GM18502 (cell line): ENCODE measurements at regions not wholly inside any gene's neighbourhood (a gene's known extent, or its start where the extent isn't known, plus 50 kb on each side); places are given as distances from the start of the nearest gene placed in this dataset.
"Not testable (repeated sequence)": the region's sequence is repeated elsewhere in the genome, so short reads cannot be mapped to it uniquely, and the experiment has no call there.

Source experiments
- ATAC-seq: cut with Tn5 transposase; IDR thresholded peaks from one replicate; pipeline ENCODE4 v1.9.1; 2021; ENCODE audit warnings: mild to moderate bottlenecking; ENCODE audit not compliant: unreplicated experiment, poor library complexity

DNA sequence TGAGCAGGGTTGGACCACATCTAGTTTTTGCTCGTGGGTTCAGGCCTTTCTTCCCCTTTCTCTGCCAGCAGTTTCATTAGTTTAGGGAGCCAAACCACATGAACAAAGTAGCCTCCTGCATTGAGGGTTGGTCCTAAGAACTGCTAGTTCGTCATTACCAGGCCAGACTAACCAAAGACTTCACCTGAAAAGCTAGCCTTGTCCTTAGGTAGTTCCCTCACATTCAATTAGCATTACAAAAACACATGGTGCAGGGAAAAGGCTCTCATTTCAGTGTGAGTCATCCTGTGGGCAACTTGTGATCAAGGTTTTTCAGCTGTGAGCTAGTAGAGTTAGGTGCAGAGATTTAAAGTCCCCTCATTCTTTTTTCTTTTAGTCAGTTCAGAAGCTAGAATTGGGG, 279.3 kb upstream of the CTNNB1 start:
- ATAC-seq, result no peak

GRCh38 chr3:40921251-40921650, 278.1 kb upstream of the CTNNB1 start:
- ATAC-seq, result no peak

DNA sequence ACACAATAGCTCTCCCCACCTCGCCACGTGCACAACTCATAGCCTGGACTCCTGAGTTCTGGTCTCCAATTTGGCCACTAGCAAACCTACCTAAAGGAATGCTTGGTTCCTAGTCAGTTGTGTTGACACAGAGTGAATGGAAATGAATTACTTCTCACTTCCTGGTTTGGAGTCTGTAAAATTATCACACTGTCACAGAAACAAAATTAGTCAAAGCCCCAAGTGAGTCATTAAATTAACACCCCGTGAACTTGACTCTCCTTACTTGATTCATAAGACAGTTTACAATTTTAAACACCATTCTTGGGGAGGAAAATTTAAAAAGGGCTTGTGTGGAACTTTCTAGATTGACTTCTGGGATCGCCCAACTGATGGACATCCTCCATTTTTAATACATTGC, 276.2 kb upstream of the CTNNB1 start:
- no peak for ATAC-seq

DNA sequence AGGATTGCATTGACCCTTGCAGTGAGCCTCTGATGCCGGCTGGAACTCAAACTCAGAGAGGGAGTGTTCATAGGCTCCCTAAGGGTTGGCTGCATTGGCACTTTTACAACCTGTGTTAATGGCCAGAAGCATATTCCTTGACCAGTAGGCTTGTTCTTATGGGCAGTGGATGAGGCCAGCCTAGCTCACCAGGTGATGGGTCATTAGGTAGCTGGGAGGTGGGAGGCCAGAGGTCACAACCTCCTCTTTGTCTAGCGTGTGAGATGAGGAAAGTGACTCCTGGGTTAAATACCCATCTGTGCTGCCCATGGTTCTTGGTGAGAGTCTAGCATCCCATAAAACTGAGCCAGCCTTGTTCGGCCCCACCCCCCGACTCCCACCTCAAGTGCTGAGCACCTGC, 275.7 kb upstream of the CTNNB1 start:
- no peak for ATAC-seq

DNA sequence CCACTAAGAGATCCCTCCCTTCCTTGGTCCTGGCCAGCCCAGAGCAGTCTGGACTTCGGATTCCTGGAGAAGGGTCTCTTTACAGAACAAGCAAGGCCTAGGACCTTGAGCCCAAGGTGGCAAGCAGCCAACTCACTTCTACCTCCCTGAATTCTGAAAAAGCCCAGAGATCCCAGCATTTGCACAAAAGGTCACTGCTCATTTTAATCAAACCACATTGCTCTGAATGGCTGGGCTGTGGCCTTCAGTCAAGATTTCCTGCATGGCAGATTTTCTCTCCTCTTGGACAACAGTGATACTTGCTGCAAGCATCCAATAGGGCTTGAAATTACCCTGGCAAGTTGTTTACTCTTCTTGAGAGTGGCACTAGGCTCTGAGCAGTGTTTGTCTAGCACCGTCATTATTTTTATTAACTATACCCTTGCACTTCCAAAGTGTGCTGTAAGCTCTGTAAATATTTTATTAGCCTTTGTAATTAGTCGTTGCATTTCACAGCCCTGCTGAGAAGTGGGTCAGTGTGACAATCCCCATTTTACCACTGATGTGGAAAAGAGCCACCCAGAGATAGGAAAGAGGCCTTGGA, 274.7 kb upstream of the CTNNB1 start:
- ATAC-seq, result no peak

DNA sequence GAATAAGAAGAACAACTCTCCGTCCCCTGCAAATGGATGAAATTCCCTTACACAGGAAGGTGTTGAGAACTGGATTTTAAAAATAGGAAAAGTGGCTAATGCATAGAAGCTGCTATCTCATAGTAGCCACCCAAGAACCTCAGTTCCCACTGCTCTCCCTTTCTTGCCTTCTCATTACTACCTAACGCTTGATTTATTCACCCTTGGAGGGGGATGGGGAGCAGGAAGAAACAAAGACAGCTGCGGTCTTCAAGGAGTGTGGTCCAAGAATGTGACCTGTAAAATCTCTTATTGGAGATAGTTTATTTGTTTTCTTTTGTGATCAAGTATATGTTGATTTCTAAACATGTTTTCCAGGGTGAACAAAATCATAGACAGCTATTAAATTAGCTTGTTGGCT, 274.1 kb upstream of the CTNNB1 start:
- no peak for ATAC-seq

GRCh38 chr3:40930131-40930538, 269.2 kb upstream of the CTNNB1 start:
- no peak for ATAC-seq

GRCh38 chr3:40930756-40931155, 268.5 kb upstream of the CTNNB1 start:
- no peak for ATAC-seq

DNA sequence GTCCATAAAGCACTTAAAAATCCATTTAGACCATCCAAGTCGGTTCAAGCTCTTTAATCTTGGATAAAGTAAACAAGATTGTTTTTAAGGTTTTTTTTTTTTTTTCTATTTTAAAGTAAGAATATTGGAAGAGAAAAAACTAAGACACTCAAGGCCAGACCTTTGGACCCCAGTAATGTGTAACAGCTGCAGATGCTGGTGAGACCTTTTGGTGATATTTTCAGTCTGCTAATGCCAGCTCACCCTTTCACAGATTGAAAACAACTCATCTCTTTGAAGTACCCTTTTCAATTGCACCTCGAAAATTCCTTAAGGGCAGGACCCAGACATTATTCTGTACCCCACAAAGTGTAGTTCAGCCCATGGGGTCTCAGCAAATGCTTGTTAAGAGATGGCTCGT, 260.7 kb upstream of the CTNNB1 start:
- no peak for ATAC-seq

- ATAC-seq, result no peak
Measured at GRCh38 chr3:40939030-40939740, 260.1 kb upstream of the CTNNB1 start.

GRCh38 chr3:40939741-40940130, 259.6 kb upstream of the CTNNB1 start:
- ATAC-seq, result no peak

DNA sequence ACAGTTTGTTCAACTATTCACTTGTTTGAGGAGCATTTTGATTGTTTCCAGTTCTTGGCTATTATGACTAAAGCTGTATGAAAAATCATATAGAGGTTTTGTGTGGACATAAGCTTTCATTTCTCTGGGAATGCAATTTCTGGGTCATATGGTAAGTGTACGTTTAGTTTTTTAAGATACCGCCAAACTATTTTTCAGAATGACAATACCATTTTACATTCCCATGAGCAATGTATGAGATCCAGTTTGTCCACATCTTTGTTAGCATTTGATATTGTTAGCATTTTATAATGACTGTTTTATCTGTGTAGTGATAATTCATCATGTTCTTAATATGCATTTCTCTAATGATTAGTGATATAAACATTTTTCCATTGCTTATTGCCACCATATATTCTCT, 258.7 kb upstream of the CTNNB1 start:
- no peak for ATAC-seq

DNA sequence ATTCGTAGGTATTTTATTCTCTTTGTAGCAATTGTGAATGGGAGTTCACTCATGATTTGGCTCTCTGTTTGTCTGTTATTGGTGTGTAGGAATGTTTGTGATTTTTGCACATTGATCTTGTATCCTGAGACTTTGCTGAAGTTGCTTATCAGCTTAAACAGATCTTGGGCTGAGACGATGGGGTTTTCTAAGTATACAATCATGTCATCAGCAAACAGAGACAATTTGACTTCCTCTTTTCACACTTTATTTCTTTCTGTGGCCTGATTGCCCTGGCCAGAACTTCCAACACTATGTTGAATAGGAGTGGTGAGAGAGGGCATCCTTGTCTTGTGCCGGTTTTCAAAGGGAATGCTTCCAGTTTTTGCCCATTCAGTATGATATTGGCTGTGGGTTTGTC, 252.3 kb upstream of the CTNNB1 start:
- not testable (repeated sequence) for ATAC-seq

DNA sequence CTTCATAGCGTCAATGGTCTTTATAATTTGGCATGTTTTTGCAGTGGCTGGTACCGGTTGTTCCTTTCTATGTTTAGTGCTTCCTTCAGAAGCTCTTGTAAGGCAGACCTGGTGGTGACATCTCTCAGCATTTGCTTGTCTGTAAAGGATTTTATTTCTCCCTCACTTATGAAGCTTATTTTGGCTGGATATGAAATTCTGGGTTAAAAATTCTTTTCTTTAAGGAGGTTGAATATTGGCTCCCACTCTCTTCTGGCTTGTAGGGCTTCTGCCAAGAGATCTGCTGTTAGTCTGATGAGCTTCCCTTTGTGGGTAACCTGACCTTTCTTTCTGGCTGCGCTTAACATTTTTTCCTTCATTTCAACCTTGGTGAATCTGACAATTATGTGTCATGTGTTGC, 250.0 kb upstream of the CTNNB1 start:
- ATAC-seq, result not testable (repeated sequence)

- ATAC-seq, result no peak
Measured at GRCh38 chr3:40951636-40952035, 247.7 kb upstream of the CTNNB1 start.

DNA sequence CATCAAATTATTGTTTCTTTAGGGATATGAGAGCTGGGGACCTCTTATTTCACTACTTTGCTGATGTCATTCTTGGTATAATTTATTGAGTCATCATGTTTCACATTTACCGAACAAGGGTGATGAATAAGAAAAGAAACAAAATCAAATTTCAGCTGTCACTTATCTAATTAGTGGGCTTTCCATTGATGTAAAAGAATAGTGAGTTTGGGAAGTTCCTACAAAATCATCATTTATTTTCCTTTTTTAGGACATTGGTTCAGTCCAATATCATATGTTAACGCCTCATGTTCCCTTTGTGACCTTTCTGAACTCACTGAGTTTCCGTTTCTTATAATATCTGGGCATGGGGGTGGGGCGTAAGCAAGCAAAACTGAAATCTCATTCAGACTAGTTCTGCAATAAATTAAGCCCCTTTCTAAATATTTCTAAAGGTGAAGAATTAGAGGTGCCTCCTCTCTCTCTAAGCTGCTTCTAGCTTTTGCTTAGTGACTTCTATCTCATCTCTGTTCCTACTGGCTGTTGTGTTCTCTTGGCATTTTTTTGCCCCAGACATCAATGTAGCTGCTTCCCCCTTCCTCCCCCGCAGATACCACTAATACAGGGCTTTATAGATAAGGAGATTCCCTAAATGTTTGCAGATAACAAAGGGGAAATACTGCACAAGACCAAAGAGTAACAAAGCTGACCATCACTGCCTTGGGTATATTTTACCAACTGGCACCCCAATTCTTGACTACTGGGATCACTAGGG, 238.0 kb upstream of the CTNNB1 start:
- peak; percentile 55 for ATAC-seq

- no peak for ATAC-seq
Measured at GRCh38 chr3:40962721-40963120, 236.6 kb upstream of the CTNNB1 start.

DNA sequence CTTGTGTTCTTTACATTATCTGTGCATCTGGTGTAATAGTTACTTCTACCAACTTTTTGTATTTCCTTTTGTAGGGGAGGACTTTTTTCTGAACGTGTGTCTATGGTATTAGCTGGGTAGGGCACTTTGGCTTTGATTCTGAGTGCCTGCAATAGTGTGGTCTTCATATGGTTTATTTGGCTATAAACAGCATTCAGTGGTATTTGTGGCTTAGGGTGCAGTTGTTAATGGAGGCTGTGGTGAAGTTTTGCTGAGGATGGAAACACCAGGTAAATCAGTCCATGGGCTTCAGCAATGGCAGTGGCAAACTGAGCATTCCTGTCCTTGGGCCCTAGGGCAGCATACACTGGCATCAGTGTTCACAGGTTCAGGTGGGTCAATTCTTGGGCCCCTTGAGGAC, 230.6 kb upstream of the CTNNB1 start:
- ATAC-seq, result no peak

GRCh38 chr3:40969341-40969740, 230.0 kb upstream of the CTNNB1 start:
- ATAC-seq, result no peak

DNA sequence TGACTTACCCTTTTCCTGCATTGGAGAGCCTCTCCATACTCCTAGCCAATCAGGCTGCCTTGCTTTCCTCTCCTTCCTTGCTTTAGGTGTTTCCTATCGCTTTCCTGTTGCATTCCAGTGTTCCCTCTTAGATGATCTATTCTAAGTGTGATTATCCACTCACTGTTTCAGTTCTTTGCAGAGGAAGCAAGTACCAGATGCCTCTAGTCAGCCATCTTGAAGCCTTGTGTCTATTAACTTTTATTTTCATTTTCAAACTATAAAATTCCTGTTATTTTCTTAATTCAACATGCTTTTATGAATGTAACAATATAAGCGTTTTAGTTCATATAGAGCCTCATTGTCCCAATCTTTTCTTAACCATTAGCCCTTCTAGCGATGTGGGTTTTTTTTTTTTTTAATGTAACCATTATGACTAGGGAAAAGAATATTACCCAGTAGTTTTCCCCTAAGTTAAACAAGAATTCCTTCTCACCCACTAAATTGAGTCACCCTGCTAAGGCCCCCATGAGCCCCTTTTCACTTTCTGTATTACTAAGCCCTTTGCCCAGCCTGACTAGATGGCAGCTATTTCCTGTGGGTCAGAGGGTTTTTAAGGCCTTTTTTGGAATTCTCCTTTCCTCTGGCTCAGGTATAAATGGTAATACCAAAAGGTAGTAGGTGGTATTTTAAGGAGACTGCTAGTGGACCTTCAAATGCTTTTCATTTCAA, 229.4 kb upstream of the CTNNB1 start:
- no peak for ATAC-seq
